HG02623 (cell line): ENCODE measurements at regions not wholly inside any gene's neighbourhood (a gene's known extent, or its start where the extent isn't known, plus 50 kb on each side); places are given as distances from the start of the nearest gene placed in this dataset.

Experiments
- ATAC-seq: cut with Tn5 transposase; IDR thresholded peaks from one replicate; pipeline ENCODE4 v1.9.1; 2021; ENCODE audit warnings: moderate library complexity; ENCODE audit not compliant: unreplicated experiment

DNA sequence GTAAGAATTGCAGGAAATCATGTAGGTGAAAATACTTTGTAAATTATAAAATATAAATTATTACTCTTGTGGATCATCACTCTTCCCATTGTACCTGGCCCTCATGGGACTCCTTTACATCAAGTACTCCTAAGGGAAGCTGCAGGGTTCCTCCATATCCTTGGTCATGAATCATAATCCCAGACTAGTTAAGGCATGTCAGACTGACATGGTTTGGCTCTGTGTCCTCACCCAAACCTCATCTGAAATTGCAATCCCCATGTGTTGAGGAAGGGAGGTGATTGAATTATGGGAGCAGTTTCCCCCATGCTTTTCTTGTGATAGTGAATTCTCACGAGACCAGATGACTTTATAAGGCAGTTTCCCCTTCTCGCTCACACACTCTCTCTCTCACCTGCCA, 77.1 kb downstream of the CMPK2 start:
- no peak for ATAC-seq

DNA sequence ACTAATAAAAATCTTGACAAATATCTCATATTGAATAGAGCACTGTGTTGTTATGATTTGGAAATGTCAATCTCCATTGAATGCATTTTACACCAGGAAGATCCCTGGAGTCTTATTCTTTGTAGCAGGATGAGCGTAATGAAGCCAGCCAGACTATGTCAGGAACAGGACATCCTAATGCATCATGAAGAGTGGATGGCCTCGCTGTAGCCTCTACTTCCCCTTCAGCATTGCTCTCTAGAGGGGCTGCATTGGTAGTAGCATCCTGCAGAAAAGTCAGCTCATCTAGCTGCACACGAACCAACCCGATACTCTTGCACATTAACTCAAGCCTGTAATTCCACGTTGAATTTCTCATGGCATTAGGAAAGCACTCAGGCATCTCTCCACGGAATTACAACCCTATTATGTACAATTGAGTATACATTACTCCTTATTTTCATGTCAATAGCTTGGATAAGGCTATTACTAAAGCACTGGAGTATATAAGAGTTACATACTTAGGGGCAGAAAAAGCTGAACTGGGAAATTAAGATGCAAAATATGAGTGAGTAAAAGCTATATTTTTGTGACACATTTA, 76.1 kb downstream of the CMPK2 start:
- ATAC-seq, result no peak

DNA sequence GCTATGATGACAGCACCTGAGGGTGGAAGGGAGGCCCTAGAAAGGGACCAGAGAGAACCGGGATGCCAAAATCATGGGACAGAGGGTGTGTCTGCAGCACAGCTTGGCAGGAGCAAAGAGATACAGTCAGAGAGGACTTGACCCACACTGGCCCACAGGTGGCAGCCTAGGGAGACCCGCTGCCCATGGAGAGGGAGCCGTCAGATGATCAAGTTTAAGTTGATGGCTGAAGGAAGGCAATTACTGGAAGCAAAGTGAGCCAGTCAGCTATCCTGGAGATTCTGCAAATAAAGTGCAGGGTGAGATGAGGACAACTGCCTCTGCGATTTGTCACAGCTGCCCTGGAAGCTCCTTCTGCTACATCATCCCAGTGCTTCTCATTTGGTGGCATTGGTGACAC, 74.0 kb downstream of the CMPK2 start:
- no peak for ATAC-seq

DNA sequence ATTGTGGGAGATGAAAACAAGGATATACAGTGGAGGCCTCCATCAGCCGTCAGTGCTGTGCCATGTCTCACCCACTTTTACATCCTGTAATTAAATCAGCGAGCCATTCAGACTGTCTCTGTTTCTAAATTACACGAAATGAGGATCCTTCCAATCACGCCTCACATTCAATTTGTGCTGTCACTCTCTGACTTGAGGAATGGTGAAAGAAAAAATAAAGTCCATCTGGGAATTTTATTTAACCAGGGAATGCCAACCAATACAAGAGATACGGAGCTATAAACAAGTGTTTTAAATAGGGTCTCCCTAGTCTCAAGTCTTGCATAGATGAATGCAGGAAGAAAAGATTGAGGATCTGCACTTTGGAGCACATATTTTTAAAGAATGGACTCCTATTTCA, 72.8 kb downstream of the CMPK2 start:
- no peak for ATAC-seq

DNA sequence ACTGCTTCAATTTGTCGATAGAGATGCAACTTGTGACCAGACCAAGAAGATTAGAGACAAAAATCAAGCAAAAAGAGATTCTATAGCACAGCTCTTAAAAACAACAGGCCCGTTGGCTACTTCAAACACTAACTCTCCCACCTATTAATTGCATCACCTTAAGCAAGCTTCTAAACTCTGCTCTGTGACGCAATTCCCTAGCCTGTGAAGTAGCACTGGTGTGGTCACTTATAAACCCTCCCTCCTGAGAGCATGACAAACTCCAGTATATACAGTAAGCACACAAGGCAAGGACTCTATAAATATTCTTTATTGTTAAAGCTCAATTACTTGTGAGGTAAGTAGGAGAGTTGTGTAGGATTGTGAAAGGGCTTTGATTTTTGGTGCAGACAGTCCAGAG, 72.3 kb downstream of the CMPK2 start:
- ATAC-seq, result no peak

DNA sequence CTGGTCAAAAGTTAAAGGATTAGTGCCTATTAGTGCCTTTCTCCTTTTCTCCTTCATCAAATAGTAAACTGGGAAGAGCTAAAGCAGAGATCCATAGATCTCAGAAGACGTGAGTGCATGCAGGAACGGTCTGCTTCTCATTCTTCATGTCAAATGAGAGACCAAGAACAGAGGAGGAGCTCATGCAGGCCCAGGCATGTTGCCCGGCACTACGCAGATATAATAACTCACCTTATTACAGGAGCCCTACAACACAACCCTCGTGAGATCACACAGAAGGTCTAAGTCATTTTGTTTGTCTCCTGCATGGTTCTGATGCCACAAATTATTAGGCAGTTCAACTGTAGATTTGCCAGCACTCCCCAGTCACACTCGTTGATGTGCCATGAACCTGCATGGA, 71.8 kb downstream of the CMPK2 start:
- ATAC-seq, result no peak

DNA sequence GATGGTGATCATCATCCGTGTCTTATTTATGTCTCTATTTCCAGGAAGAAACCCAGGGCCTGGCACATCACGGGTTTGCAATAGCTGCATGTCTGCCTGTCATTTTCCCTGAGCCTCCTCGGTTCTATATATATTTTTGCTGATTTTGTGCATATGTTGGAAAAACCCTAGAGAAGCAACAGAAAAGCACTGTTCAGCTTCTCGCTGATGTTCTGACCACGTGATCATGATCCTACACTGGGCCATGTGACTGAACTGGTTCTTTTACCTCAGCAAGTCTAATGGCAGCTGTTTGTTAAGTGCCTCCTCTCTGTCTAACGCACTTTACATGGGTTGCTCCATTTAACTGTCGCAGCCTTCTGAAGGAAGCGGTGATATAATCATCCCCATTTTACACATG, 71.3 kb downstream of the CMPK2 start:
- no peak for ATAC-seq
